ENCODE measurements at regions not wholly inside any gene's neighbourhood (a gene's known extent, or its start where the extent isn't known, plus 50 kb on each side); places are given as distances from the start of the nearest gene placed in this dataset.

DNA sequence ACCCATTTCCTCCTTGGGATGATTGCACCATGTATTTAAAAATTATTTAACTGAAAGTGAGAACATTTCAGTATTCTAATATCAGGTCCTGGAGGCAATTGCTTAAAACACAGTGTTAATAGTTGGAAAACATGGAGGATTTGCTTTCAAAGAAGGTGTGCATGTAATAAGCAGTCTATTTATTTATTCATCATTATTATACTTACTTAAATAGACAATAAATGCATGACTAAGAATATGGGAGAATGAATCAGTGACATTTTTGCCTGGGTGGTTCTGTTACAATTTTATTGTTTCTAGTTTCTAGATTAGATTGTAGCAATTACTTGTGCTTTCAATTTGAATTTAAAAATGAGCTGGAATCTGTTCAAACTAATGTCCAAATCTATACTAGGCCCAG is 145.5 kb downstream of the AREG start:
- FAIRE-seq (no peak), ATAC-seq (no peak), DNase-seq (ENCODE audit: low spot score) (no peak)
- H3K9me3 ChIP-seq (ENCODE audit: low read length): no peaks in the 10 kb centered on the region
- H4K20me1 ChIP-seq (ENCODE audit: insufficient read depth, low read length): no peaks in the 10 kb centered on the region
- BruUV-seq (replicated peaks): no TSS peak
- no peak overlapping the region for H3K27ac ChIP-seq (ENCODE audit: extremely low read length, insufficient read depth, low read length)
- CTCF ChIA-PET (ENCODE audit: low intra/inter-chr PET ratio, low total read pairs): no interaction called here
- POLR2A ChIA-PET: no interaction called here
- H3K9ac ChIP-seq (ENCODE audit: insufficient read depth, low read depth, low read length): no peak overlapping the region
- intact Hi-C loops (cut with micrococcal nuclease; ENCODE audit: unreplicated experiment) (no loop called here), in situ Hi-C loops (cut with HindIII; ENCODE audit: extremely low pct_ligation_motif_present, low pct_unique_long_range_greater_than_20kb) (no loop called here)
- no peak overlapping the region for H2AFZ ChIP-seq (ENCODE audit: low read length)
- H3K27me3 ChIP-seq (ENCODE audit: control insufficient read depth in 1 of 2, insufficient read depth in 2 of 2, low read length in 2 of 2): no peaks in the 10 kb centered on the region
- H3K4me3 ChIP-seq (replicated peaks in 1 of 3; ENCODE audit: insufficient read depth in 1 of 3, low read depth in 2 of 3, low read length in 3 of 3): no peak overlapping the region
- H3K36me3 ChIP-seq (replicated peaks in 1 of 2; ENCODE audit: control insufficient read depth in 1 of 2, insufficient read depth in 2 of 2, low read length in 2 of 2): no peaks in the 10 kb centered on the region
- TF ChIP-seq PBX3 (CRISPR knock-in tag; IDR thresholded peaks at IDR 0.05; ENCODE audit: borderline replicate concordance) (no peak), TRAFD1 (CRISPR knock-in tag; IDR thresholded peaks at IDR 0.05; ENCODE audit: borderline replicate concordance) (no peak), NFE2L2 (IDR thresholded peaks at IDR 0.05; ENCODE audit: low read length) (no peak), PRPF4 (IDR thresholded peaks at IDR 0.05; ENCODE audit: low read depth, low read length, poor library complexity, severe bottlenecking) (no peak), CENPT (CRISPR knock-in tag; IDR thresholded peaks at IDR 0.05; ENCODE audit: low read depth) (no peak), RBFOX2 (IDR thresholded peaks at IDR 0.05; ENCODE audit: low read depth, low read length) (no peak), CHD2 (IDR thresholded peaks at IDR 0.05; ENCODE audit: low read depth, low read length) (no peak), FOXJ3 (CRISPR knock-in tag; IDR thresholded peaks at IDR 0.05; ENCODE audit: borderline replicate concordance) (no peak), ZNF589 (CRISPR knock-in tag; conservative IDR thresholded peaks at IDR 0.05) (no peak), ZNF34 (CRISPR knock-in tag; IDR thresholded peaks at IDR 0.05; ENCODE audit: borderline replicate concordance) (no peak), ZNF883 (CRISPR knock-in tag; IDR thresholded peaks at IDR 0.05; ENCODE audit: not compliant biosample characterization) (no peak), ZNF3 (CRISPR knock-in tag; IDR thresholded peaks at IDR 0.05) (no peak), POLR2AphosphoS2 (IDR thresholded peaks at IDR 0.05; ENCODE audit: low read depth, low read length) (no peak), ZNF501 (CRISPR knock-in tag; IDR thresholded peaks at IDR 0.05) (no peak)
- no peaks in the 10 kb centered on the region for H3K79me2 ChIP-seq (ENCODE audit: insufficient read depth, low read length)
- H3K4me2 ChIP-seq (ENCODE audit: low read depth, low read length): no peak overlapping the region
- no peaks in the 10 kb centered on the region for H3K4me1 ChIP-seq (ENCODE audit: insufficient read depth, low read length)
